ENCODE measurements at regions not wholly inside any gene's neighbourhood (a gene's known extent, or its start where the extent isn't known, plus 50 kb on each side); places are given as distances from the start of the nearest gene placed in this dataset.

- TF ChIP-seq TAF1 (conservative IDR thresholded peaks at IDR 0.05) (no peak), CTCF (IDR thresholded peaks at IDR 0.05; ENCODE audit: low read depth, low read length, missing input control) (no peak), SP1 (IDR thresholded peaks at IDR 0.05) (no peak), YY1 (IDR thresholded peaks at IDR 0.05) (no peak), REST (IDR thresholded peaks at IDR 0.05) (no peak), ATF3 (IDR thresholded peaks at IDR 0.05) (no peak), MAX (IDR thresholded peaks at IDR 0.05) (no peak)
Measured at GRCh38 chr10:8229153-8229552, 174.7 kb downstream of the GATA3 start.
